Stimulated activated effector memory CD8-positive, alpha-beta T cell treated with anti-CD3 and anti-CD28 coated beads, Interleukin-12 subunit alpha, Interleukin-12 subunit beta, amount 100 ng/mL, for 72 hours (primary cell): ENCODE measurements at regions not wholly inside any gene's neighbourhood (a gene's known extent, or its start where the extent isn't known, plus 50 kb on each side); places are given as distances from the start of the nearest gene placed in this dataset.

Experiments used
- ATAC-seq: fragments of 150-1000 bp; cut with Tn5 transposase; 2 replicates; pipeline ENCODE4 v1.10.0; 2021
- DNase-seq, 2 donors: peaks; one replicate each; pipeline ENCODE4 v3.0.0; 2021 to 2022; ENCODE audit warnings: low spot score in 2 of 2
- H3K27ac Mint-ChIP-seq: one replicate; pipeline ENCODE4 v1.8.0; 2022; ENCODE audit warnings: mild to moderate bottlenecking, mixed read lengths
- H3K36me3 Mint-ChIP-seq: one replicate; pipeline ENCODE4 v1.8.0; 2022; ENCODE audit warnings: mild to moderate bottlenecking, mixed read lengths
- H3K4me1 Mint-ChIP-seq: one replicate; pipeline ENCODE4 v1.8.0; 2022; ENCODE audit warnings: mixed read lengths
- H3K4me3 Mint-ChIP-seq: one replicate; pipeline ENCODE4 v1.8.0; 2022; ENCODE audit warnings: mild to moderate bottlenecking, mixed read lengths
- H3K9me3 Mint-ChIP-seq: one replicate; pipeline ENCODE4 v1.8.0; 2022; ENCODE audit warnings: mixed read lengths

GRCh38 chr4:24103434-24104157, 213.7 kb upstream of the PPARGC1A start:
- Mint-ChIP-seq H3K9me3 (peaks cover 10% of the 10 kb centered on the region), H3K4me3 (no peak overlapping the region), H3K4me1 (no peaks in the 10 kb centered on the region), H3K36me3 (no peaks in the 10 kb centered on the region), H3K27ac (no peak overlapping the region)
- ATAC-seq (no peak), DNase-seq (no peak)

- Mint-ChIP-seq H3K4me3 (no peak overlapping the region), H3K27ac (no peak overlapping the region), H3K4me1 (no peaks in the 10 kb centered on the region), H3K36me3 (no peaks in the 10 kb centered on the region), H3K9me3 (peaks cover 7% of the 10 kb centered on the region)
- ATAC-seq (no peak), DNase-seq (no peak)
Observed at GRCh38 chr4:24102621-24103020, 212.8 kb upstream of the PPARGC1A start.

GRCh38 chr4:24096603-24097002, 206.8 kb upstream of the PPARGC1A start:
- no peak for ATAC-seq
- Mint-ChIP-seq H3K36me3 (no peaks in the 10 kb centered on the region), H3K27ac (no peak overlapping the region), H3K4me3 (no peak overlapping the region), H3K9me3 (peaks cover 5% of the 10 kb centered on the region), H3K4me1 (no peaks in the 10 kb centered on the region)
- no peak for DNase-seq

GRCh38 chr4:24094726-24095125, 204.9 kb upstream of the PPARGC1A start:
- no peak overlapping the region for H3K27ac Mint-ChIP-seq
- no peak for ATAC-seq

GRCh38 chr4:24093446-24093845, 203.6 kb upstream of the PPARGC1A start:
- no peak overlapping the region for H3K27ac Mint-ChIP-seq
- H3K9me3 Mint-ChIP-seq: peaks cover 5% of the 10 kb centered on the region
- H3K4me1 Mint-ChIP-seq: no peaks in the 10 kb centered on the region
- no peaks in the 10 kb centered on the region for H3K36me3 Mint-ChIP-seq
- DNase-seq: no peak
- no peak for ATAC-seq
- no peak overlapping the region for H3K4me3 Mint-ChIP-seq

More at GRCh38 chr4:24094726-24095125, 204.9 kb upstream of the PPARGC1A start:
- DNase-seq: no peak
- Mint-ChIP-seq H3K4me1 (no peaks in the 10 kb centered on the region), H3K9me3 (peaks cover 5% of the 10 kb centered on the region), H3K36me3 (no peaks in the 10 kb centered on the region), H3K4me3 (no peak overlapping the region)

GRCh38 chr4:24091639-24092233, 201.9 kb upstream of the PPARGC1A start:
- DNase-seq (no peak), ATAC-seq (no peak)
- no peak overlapping the region for H3K4me3 Mint-ChIP-seq
- no peaks in the 10 kb centered on the region for H3K4me1 Mint-ChIP-seq
- H3K9me3 Mint-ChIP-seq: peaks cover 11% of the 10 kb centered on the region
- H3K27ac Mint-ChIP-seq: no peak overlapping the region
- no peaks in the 10 kb centered on the region for H3K36me3 Mint-ChIP-seq

GRCh38 chr4:24089851-24090534, 200.1 kb upstream of the PPARGC1A start:
- no peak overlapping the region for H3K27ac Mint-ChIP-seq
- H3K4me1 Mint-ChIP-seq: no peaks in the 10 kb centered on the region
- no peak overlapping the region for H3K4me3 Mint-ChIP-seq
- H3K36me3 Mint-ChIP-seq: no peaks in the 10 kb centered on the region
- DNase-seq: no peak
- H3K9me3 Mint-ChIP-seq: peaks cover 17% of the 10 kb centered on the region
- ATAC-seq: no peak

GRCh38 chr4:24080871-24081270, 191.0 kb upstream of the PPARGC1A start:
- no peak overlapping the region for H3K4me3 Mint-ChIP-seq
- H3K9me3 Mint-ChIP-seq: peaks cover 26% of the 10 kb centered on the region
- DNase-seq: no peak
- H3K36me3 Mint-ChIP-seq: no peaks in the 10 kb centered on the region
- no peaks in the 10 kb centered on the region for H3K4me1 Mint-ChIP-seq
- ATAC-seq: no peak
- no peak overlapping the region for H3K27ac Mint-ChIP-seq

- no peaks in the 10 kb centered on the region for H3K36me3 Mint-ChIP-seq
- no peak for DNase-seq
- no peaks in the 10 kb centered on the region for H3K4me1 Mint-ChIP-seq
- no peak overlapping the region for H3K4me3 Mint-ChIP-seq
- no peak overlapping the region for H3K27ac Mint-ChIP-seq
- ATAC-seq: no peak
- H3K9me3 Mint-ChIP-seq: peaks cover 31% of the 10 kb centered on the region
Observed at GRCh38 chr4:24078347-24078962, 188.6 kb upstream of the PPARGC1A start.

GRCh38 chr4:24076811-24077210, 187.0 kb upstream of the PPARGC1A start:
- DNase-seq (no peak), ATAC-seq (no peak)
- no peaks in the 10 kb centered on the region for H3K4me1 Mint-ChIP-seq
- H3K36me3 Mint-ChIP-seq: no peaks in the 10 kb centered on the region
- no peak overlapping the region for H3K4me3 Mint-ChIP-seq
- H3K27ac Mint-ChIP-seq: no peak overlapping the region
- H3K9me3 Mint-ChIP-seq: peaks cover 31% of the 10 kb centered on the region

GRCh38 chr4:24073948-24074347, 184.1 kb upstream of the PPARGC1A start:
- Mint-ChIP-seq H3K36me3 (no peaks in the 10 kb centered on the region), H3K4me1 (no peaks in the 10 kb centered on the region), H3K9me3 (peaks cover 29% of the 10 kb centered on the region), H3K27ac (no peak overlapping the region), H3K4me3 (no peak overlapping the region)
- ATAC-seq (no peak), DNase-seq (no peak)

- Mint-ChIP-seq H3K9me3 (peaks cover 16% of the 10 kb centered on the region), H3K36me3 (no peaks in the 10 kb centered on the region), H3K27ac (no peak overlapping the region), H3K4me3 (no peak overlapping the region), H3K4me1 (no peaks in the 10 kb centered on the region)
- no peak for ATAC-seq
- DNase-seq: no peak
Observed at GRCh38 chr4:24071612-24072372, 181.9 kb upstream of the PPARGC1A start.

GRCh38 chr4:24070117-24070516, 180.3 kb upstream of the PPARGC1A start:
- DNase-seq (no peak), ATAC-seq (no peak)
- no peak overlapping the region for H3K27ac Mint-ChIP-seq
- no peaks in the 10 kb centered on the region for H3K4me1 Mint-ChIP-seq
- no peaks in the 10 kb centered on the region for H3K36me3 Mint-ChIP-seq
- H3K4me3 Mint-ChIP-seq: no peak overlapping the region
- peaks cover 7% of the 10 kb centered on the region for H3K9me3 Mint-ChIP-seq

- no peaks in the 10 kb centered on the region for H3K36me3 Mint-ChIP-seq
- DNase-seq (no peak), ATAC-seq (no peak)
- H3K4me3 Mint-ChIP-seq: no peak overlapping the region
- no peaks in the 10 kb centered on the region for H3K4me1 Mint-ChIP-seq
- peaks cover 7% of the 10 kb centered on the region for H3K9me3 Mint-ChIP-seq
- no peak overlapping the region for H3K27ac Mint-ChIP-seq
Observed at GRCh38 chr4:24067367-24068193, 177.7 kb upstream of the PPARGC1A start.
